RWPE2 (cell line): ENCODE measurements at regions not wholly inside any gene's neighbourhood (a gene's known extent, or its start where the extent isn't known, plus 50 kb on each side); places are given as distances from the start of the nearest gene placed in this dataset.

Experiments used
- ATAC-seq: fragments of 200-7000 bp; cut with Tn5 transposase; 3 replicates; pipeline ENCODE4 v1.9.1; 2021; ENCODE audit warnings: low read depth
- DNase-seq: peaks from one replicate; pipeline ENCODE4 v3.0.0-alpha.2; 2020; ENCODE audit warnings: low spot score
- H3K27ac ChIP-seq: fragments of 450-650 bp; 2 replicates; pipeline ENCODE4 v1.5.1; 2017; ENCODE audit warnings: mild to moderate bottlenecking; ENCODE audit not compliant: poor library complexity, severe bottlenecking
- H3K27me3 ChIP-seq: fragments of 250-450 bp; sonication (Bioruptor Pico); 2 replicates; pipeline ENCODE4 v1.5.1; 2021; ENCODE audit warnings: mild to moderate bottlenecking, moderate library complexity; ENCODE audit not compliant: insufficient read depth, poor library complexity, severe bottlenecking
- H3K36me3 ChIP-seq: fragments of 250-450 bp; sonication (Bioruptor Pico); 2 replicates; pipeline ENCODE4 v1.5.1; 2020; ENCODE audit warnings: low read depth, mild to moderate bottlenecking, moderate library complexity
- H3K4me1 ChIP-seq: fragments of 250-450 bp; sonication (Bioruptor Pico); 2 replicates; pipeline ENCODE4 v1.5.1; 2021; ENCODE audit warnings: mild to moderate bottlenecking, moderate library complexity; ENCODE audit not compliant: insufficient read depth, poor library complexity, severe bottlenecking
- H3K4me3 ChIP-seq: fragments of 250-450 bp; sonication (Bioruptor Pico); 2 replicates; pipeline ENCODE4 v1.5.1; 2021; ENCODE audit warnings: mild to moderate bottlenecking, moderate library complexity; ENCODE audit not compliant: severe bottlenecking
- H3K9me3 ChIP-seq: fragments of 250-450 bp; sonication (Bioruptor Pico); 2 replicates; pipeline ENCODE4 v1.5.1; 2021; ENCODE audit warnings: mild to moderate bottlenecking, moderate library complexity; ENCODE audit not compliant: severe bottlenecking
- TF ChIP-seq, protein P1 (sequence below): fragments of 450-650 bp; IDR thresholded peaks from one replicate; pipeline ENCODE4 v1.5.1; 2017; ENCODE audit warnings: mild to moderate bottlenecking, moderate library complexity; ENCODE audit not compliant: poor library complexity, severe bottlenecking

DNA sequence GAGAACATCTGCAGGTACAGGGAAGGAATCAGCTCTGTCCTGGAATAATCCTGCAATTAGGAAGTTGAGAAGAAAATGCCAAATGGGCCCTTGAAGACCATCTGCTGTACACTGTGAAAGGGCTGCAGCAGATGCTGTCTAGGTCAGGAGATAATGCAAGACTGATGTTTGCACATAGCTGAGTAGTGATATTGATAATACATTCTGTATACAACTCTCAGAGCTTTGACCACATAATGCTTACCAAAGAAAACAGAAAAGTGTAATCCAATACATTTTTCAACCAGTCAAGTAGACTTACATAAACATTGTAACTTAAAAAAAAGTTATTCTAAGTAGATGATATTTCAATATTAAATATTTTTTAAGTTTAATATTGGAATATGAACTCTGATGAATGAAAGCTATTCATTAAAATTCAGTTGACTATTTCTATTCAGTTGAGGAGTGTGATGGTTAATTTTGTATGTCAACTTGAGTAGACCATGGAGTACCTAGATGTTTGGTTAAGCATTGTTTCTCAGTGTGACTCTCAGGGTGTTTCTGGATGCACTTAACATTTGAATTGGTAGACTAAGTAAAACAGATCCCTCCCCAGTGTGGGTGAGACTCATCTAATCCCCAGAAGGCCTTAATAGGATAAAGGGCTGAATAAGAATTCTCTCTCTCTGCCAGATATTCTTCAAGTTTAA lies 380.1 kb upstream of the PRR16 start:
- no peak for DNase-seq
- Histone ChIP-seq H3K4me3 (no peak overlapping the region), H3K27ac (no peak overlapping the region)

DNA sequence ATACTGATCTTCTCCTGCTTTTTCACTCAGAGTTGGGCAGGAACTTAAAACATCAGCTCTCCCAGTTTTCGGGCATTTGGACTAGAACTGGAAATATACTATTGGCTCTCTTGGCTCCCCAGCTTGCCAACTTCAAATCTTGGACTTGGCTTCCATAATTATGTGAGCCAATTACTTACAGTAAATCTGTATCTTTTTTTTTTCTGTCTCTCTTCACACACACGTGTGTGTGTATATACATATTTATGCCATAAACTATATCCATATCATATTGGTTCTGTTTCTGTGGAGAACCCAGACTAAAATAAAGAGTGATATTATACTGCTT lies 379.6 kb upstream of the PRR16 start:
- Histone ChIP-seq H3K4me3 (no peak overlapping the region), H3K27me3 (no peaks in the 10 kb centered on the region), H3K36me3 (no peaks in the 10 kb centered on the region), H3K9me3 (no peaks in the 10 kb centered on the region), H3K4me1 (peaks cover 4% of the 10 kb centered on the region), H3K27ac (no peak overlapping the region)
- DNase-seq (no peak), ATAC-seq (no peak)
- TF ChIP-seq, protein P1, sequence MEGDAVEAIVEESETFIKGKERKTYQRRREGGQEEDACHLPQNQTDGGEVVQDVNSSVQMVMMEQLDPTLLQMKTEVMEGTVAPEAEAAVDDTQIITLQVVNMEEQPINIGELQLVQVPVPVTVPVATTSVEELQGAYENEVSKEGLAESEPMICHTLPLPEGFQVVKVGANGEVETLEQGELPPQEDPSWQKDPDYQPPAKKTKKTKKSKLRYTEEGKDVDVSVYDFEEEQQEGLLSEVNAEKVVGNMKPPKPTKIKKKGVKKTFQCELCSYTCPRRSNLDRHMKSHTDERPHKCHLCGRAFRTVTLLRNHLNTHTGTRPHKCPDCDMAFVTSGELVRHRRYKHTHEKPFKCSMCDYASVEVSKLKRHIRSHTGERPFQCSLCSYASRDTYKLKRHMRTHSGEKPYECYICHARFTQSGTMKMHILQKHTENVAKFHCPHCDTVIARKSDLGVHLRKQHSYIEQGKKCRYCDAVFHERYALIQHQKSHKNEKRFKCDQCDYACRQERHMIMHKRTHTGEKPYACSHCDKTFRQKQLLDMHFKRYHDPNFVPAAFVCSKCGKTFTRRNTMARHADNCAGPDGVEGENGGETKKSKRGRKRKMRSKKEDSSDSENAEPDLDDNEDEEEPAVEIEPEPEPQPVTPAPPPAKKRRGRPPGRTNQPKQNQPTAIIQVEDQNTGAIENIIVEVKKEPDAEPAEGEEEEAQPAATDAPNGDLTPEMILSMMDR = no peak

More for the DNA sequence above, 380.1 kb upstream of the PRR16 start:
- no peaks in the 10 kb centered on the region for H3K9me3 ChIP-seq
- peaks cover 4% of the 10 kb centered on the region for H3K4me1 ChIP-seq
- H3K27me3 ChIP-seq = no peaks in the 10 kb centered on the region
- TF ChIP-seq, protein P1 = no peak
- ATAC-seq = no peak
- no peaks in the 10 kb centered on the region for H3K36me3 ChIP-seq

DNA sequence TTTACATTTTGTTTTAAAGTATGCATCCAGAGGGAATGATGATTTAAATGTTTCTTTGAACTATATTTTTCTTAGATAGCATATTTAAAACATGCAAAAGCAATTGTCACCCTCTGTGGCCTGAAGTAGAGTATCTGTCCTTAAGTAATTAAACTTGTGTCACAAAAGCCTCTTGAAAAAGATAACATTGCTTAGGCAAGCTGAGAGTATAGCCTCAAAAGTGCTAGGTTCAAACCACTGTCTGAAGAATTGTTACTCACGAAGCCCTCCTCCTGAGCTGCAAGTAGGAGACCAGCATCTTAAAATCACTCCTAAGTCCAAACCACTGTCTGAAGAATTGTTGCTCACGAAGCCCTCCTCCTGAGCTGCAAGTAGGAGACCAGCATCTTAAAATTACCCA lies 378.0 kb upstream of the PRR16 start:
- TF ChIP-seq, protein P1 = no peak
- no peak for DNase-seq

DNA sequence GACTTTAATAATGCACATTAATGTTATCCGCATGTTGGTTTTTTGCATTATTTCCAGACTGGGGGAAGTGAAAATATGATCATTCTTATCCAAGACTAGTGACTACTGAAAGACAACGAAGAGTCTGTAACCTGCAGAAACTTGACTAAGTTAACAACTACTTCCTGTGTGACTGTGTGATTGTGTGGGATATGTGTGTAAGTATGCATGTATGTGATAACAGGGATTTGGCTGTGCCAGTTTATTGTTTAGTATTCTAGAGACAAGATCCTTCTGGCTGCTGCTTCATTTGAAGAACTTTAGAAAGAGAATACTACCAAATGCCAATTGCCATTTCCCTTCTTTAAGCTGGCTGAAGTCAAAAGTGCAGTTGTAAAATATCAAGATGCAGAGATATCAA lies 375.7 kb upstream of the PRR16 start:
- DNase-seq = no peak
- H3K27ac ChIP-seq = no peak overlapping the region
- peaks cover 4% of the 10 kb centered on the region for H3K4me1 ChIP-seq
- H3K9me3 ChIP-seq = no peaks in the 10 kb centered on the region
- TF ChIP-seq, protein P1 = no peak
- no peak for ATAC-seq
- H3K4me3 ChIP-seq = no peak overlapping the region
- no peaks in the 10 kb centered on the region for H3K36me3 ChIP-seq
- H3K27me3 ChIP-seq = no peaks in the 10 kb centered on the region

More for the DNA sequence above, 378.0 kb upstream of the PRR16 start:
- H3K27me3 ChIP-seq = no peaks in the 10 kb centered on the region
- no peak overlapping the region for H3K4me3 ChIP-seq
- H3K9me3 ChIP-seq = no peaks in the 10 kb centered on the region
- peaks cover 4% of the 10 kb centered on the region for H3K4me1 ChIP-seq
- H3K36me3 ChIP-seq = no peaks in the 10 kb centered on the region
- ATAC-seq = no peak
- H3K27ac ChIP-seq = no peak overlapping the region

DNA sequence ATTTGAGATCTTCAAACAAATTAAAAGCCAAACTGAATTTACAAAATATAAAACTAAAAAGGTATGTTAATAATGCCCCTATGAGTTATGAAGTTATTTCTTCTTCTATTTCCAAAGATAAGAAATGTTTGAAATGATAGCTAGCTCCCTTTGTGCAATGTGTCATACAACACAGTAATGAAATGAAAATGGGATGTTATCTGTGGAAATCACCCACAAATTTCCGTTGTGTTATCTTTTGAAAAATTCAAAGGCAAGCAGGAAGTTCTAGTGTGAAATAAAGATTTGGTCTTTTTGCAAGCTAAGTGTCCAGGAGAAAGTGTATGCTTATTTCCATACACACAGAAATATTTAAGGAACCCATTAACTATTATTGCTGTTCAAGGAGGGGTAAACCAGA lies 375.3 kb upstream of the PRR16 start:
- H3K9me3 ChIP-seq = no peaks in the 10 kb centered on the region
- H3K4me3 ChIP-seq = no peak overlapping the region
- H3K27me3 ChIP-seq = no peaks in the 10 kb centered on the region
- H3K4me1 ChIP-seq = peaks cover 4% of the 10 kb centered on the region
- TF ChIP-seq, protein P1 = no peak
- ATAC-seq = no peak
- H3K27ac ChIP-seq = no peak overlapping the region
- H3K36me3 ChIP-seq = no peaks in the 10 kb centered on the region
- no peak for DNase-seq
